HG03432 (cell line): ENCODE measurements at regions not wholly inside any gene's neighbourhood (a gene's known extent, or its start where the extent isn't known, plus 50 kb on each side); places are given as distances from the start of the nearest gene placed in this dataset.
"Not testable (repeated sequence)": the region's sequence is repeated elsewhere in the genome, so short reads cannot be mapped to it uniquely, and the experiment has no call there.

Experiments
- ATAC-seq: cut with Tn5 transposase; IDR thresholded peaks from one replicate; pipeline ENCODE4 v1.9.1; 2021; ENCODE audit warnings: mild to moderate bottlenecking, moderate library complexity; ENCODE audit not compliant: unreplicated experiment

GRCh38 chr5:91285062-91285461, 98.1 kb downstream of the ARRDC3 start:
- not testable (repeated sequence) for ATAC-seq

DNA sequence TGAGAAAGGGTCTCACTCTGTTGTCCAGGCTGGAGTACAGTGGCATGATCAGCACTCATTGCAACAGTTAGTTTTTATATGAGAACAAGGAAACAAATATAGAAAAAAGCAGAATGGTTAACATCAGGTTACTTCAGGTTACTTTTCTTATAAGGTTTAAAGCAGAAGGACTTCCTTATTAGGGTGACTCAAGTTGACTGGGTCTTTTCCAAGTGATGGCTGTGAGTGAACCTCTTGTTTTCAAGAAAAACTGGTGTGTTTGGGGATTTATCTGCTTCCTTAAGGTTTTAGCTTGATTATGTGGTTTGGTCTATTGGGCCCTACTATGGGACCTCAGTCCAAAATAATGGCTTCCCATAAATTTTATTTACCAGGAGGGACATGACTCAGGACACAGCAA, 99.2 kb downstream of the ARRDC3 start:
- ATAC-seq: no peak

- ATAC-seq: no peak
These were observed 99.8 kb downstream of the ARRDC3 start for GRCh38 chr5:91283326-91283725.

- ATAC-seq: no peak
These were observed 100.9 kb downstream of the ARRDC3 start for GRCh38 chr5:91282210-91282609.

DNA sequence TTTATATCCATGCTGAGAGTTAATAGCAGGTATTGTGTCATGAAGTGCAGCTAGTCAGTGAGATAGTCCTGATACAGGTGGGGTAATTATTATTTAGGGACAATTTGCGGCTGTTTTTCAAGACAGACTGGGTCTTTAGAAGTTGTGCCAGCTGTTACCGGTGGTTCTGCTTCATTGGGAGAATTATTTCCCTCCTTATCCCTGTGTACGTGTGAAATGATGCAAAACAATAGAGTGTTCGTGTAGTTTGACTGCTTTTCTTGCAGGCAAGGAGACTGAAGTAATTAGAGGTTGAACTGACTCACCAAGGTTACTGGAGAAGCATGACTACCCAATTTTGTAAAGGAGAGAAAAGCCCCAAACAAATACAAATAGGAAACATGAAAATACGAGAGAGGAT, 101.7 kb downstream of the ARRDC3 start:
- no peak for ATAC-seq

DNA sequence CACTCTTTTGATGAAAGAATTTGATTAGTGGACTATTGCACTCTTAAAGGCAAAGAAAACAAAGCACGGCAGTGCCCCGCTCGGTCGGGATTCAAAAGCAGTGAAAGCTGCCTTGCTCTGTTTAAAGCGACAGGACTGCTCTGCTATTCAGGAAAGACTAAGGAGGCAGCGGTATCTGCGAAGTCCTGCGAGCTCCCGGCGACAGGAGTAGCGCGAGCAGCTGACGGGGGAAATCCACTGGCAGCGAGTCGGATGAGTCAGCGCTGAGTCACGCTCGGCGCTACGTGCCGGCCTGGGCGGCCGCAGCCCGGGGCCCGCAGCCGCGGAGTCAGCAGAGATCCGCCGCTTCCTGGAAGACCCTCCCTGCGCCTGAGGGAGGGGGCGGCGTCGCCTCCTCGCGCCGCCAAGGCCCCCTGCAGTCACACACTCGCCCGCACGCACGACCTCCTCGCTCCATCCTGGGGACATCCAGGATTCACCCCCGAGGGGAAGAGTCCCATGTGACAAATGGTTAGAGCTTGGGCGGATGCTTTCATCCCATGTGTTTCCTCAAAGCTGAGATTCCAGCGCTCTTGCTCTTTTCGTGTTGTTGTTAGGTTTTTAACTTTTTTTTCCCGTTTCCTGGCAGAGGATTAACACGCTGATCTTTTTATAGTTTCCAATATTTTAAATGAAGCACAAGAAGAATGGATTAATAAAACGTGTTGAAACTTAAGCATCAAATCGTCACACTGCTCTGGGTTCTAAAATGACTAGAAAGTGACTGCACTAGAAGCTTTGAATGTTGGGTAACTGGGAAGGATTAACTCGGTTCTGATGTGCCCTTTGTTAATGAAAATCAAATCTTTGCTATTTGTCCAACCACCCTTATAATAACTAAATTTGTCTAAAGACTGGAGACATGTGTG, 102.5 kb downstream of the ARRDC3 start:
- peak; percentile 96 for ATAC-seq

GRCh38 chr5:91277840-91278239, 105.3 kb downstream of the ARRDC3 start:
- no peak for ATAC-seq

DNA sequence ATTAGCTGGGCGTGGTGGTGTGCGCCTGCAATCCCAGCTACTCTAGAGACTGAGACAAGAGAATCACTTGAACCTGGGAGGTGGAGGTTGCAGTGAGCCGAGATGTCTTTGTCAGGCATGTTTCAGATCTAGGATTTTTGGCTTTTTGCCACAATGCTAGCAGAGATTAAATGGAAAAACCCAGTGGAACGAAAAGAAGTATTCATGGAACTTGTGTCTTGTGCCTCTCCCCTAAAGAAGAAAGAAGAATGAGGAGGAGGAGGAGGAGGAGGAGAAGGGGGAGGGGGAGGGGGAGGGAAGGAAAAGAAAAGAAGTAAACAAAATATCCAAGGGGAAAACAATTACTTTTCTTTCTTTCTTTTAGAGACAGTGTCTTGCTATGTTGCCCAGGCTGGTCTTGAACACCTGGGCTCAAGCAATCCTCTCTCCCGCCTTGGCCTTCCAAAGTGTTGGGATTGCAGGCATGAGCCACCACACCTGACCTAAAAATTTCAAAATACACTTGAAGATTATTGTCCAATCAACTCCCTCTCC, 106.0 kb downstream of the ARRDC3 start:
- no peak for ATAC-seq

DNA sequence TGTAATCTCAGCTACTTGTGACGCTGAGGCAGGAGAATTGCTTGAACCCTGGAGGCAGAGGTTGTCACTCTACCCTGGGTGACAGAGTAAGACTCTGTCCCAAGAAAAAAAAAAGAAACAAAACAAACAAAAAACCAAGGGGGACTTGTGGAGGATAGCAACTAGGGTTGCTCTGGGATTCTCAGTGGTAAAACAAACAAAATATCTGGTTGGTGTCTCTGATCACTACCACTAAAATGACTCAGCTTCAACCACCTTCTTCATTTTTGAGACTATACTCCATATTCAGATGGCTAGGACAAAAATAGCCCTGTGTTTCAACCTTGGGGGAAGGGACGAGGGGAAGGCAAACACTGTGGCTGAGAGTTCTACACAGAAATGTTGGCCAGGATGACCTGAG, 110.3 kb downstream of the ARRDC3 start:
- peak; percentile 87 for ATAC-seq

DNA sequence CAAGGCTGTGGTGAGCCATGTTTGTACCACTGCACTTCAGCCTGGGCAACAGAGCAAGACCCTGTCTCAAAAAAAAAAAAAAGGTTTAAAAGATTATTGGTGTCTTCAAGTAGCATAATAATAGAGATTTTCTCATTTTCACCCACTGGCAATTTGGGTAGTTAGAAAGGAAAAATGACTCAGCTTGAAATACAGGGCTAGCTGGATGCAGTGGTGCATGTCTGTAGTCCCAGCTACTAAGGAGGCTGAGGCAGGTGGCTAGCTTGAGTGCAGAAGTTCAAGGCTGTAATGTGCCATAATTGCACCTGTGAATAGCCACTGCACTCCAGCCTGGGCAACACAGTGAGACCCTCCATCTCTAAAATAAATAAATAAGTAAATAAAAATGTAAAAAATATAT, 111.1 kb downstream of the ARRDC3 start:
- ATAC-seq: peak; percentile 59

DNA sequence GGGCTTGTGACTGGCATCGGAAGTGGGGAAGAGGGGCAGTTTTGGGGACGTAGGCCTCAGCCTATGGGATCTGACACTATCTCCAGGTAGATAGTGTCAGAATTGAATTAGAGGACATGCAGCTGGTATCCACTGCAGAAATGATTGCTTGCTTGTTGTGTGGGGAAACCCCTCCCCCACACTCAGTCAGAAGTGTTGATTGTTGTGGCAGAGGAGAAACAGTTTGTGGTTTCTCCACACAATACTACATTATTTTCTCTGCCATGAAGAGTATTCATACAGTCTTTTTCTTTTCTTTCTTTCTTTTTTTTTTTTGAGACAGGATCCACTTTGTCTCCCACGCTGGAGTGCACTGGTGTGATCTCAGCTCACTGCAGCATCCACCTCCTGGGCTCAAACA, 113.9 kb downstream of the ARRDC3 start:
- ATAC-seq: peak; percentile 34

- ATAC-seq: peak; percentile 72
These were observed 116.9 kb downstream of the ARRDC3 start for GRCh38 chr5:91266184-91266705.

- no peak for ATAC-seq
These were observed 118.6 kb downstream of the ARRDC3 start for GRCh38 chr5:91264311-91265051.

GRCh38 chr5:91263898-91264297, 119.2 kb downstream of the ARRDC3 start:
- ATAC-seq: no peak

GRCh38 chr5:91257301-91257700, 125.8 kb downstream of the ARRDC3 start:
- no peak for ATAC-seq

- no peak for ATAC-seq
These were observed 127.0 kb downstream of the ARRDC3 start for GRCh38 chr5:91256142-91256524.

DNA sequence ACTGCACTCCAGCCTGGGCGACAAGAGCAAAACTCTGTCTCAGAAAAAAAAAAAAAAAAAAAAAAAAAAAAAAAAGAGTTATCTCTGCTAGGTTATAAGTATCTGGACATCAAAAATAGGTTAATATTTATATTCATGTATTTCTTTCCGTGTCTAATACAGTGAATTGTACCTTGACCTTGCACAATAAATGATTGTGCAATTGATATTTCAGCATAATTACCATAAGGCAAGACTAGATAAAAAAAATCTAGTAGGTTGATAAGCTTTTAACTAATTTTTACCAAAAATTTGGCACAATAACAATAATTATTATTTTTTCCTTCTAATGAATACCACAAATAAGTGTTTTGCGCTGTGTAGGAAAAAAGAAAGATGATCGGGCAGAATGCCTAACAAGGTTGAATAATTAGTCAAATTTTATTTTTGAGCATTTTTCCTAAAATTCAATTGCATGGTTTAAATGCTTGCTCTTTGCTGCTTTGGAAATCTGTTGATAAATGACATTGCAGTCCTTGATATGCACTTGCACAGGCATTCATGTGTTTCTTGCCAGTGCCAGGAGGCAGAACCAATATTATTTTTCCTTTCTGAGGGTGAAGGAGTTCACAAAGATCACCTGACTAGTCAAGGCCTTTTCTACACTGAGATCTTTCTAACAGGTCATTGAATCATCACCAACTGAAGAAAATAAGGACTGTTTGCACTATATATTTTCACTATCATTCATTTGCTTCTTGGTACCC, 127.5 kb downstream of the ARRDC3 start:
- ATAC-seq: no peak

DNA sequence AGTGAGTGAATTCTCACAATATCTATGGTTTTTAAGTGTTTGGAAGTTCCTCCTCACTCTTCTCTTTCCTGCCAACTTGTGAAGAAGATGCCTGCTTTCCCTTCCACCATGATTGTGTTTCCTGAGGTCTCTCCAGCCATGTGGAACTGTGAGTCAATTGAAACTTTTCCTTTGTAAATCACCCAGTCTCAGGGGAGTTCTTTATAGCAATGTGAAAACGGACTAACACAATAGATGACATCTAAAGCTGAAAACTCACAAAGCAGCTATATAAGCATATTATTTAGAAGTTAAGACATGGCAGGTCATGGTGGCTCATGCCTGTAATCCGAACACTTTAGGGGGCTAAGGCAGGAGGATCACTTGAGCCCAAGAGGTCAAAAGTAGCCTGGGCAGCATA, 130.2 kb downstream of the ARRDC3 start:
- no peak for ATAC-seq

DNA sequence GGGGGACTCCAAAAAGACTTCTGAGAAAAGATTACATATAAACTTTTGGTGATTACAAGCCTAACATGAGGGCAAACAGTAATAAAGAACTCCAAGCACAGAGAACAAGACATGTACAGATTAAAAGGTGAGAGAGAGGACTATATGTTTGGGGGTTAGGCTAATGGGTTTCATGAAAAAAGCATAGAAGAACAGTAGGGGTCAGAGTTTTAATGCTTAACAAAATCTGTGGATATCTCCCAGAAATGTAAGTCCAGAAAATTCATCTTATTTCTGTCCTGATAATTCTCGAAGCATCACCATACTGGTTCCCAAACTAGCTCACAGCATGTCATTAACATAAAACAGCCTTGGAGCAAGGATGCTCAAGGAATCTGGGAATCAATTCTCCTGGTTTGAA, 137.2 kb downstream of the ARRDC3 start:
- no peak for ATAC-seq

DNA sequence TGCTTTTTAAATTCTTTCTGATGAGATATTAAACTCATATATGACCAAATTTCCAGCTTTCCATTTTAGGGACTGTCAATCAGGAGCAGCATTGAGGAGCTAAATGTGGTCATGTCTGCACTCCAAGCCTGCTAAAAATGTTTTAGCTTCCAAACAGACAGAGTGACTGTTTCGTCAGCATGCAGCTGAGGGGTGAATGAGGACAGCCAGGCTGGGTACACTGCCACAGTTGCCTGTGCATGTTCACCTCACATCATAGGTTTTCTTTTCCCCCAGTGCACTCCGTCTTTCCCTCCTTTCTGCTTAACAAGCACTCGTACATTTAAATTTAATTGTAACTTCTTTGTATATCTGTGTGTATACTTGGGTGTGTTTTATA, 138.1 kb downstream of the ARRDC3 start:
- no peak for ATAC-seq
